Naive thymus-derived CD4-positive, alpha-beta T cell (primary cell): ENCODE measurements at regions not wholly inside any gene's neighbourhood (a gene's known extent, or its start where the extent isn't known, plus 50 kb on each side); places are given as distances from the start of the nearest gene placed in this dataset.

ENCODE experiments used
- ATAC-seq: fragments of 150-1000 bp; cut with Tn5 transposase; 2 replicates; pipeline ENCODE4 v1.10.0; 2021; ENCODE audit warnings: mild to moderate bottlenecking, moderate library complexity
- CTCF ChIA-PET: fragments of 350-600 bp; sonication (Branson Sonifier 250); formaldehyde crosslinking; loops from one replicate; lab custom pipeline; 2021; ENCODE audit warnings: antibody characterized with exemption; lab: Charles Lee
- POLR2A ChIA-PET: fragments of 350-600 bp; sonication (Branson Sonifier 250); formaldehyde crosslinking; loops from one replicate; lab custom pipeline; 2021; ENCODE audit warnings: antibody characterized with exemption, inconsistent platforms; lab: Charles Lee
- DNase-seq, 9 donors: peaks; one replicate each; pipeline versions ENCODE4 v3.0.0 to v3.0.0-alpha.2; 2020 to 2022; ENCODE audit warnings: mixed read lengths in 1 of 9
- H3K27ac ChIP-seq: one replicate; pipeline ENCODE4 v1.7.0; 2013; ENCODE audit warnings: mild to moderate bottlenecking, low read depth, low read length, moderate library complexity
- H3K27me3 ChIP-seq, 2 donors: one replicate each; pipeline ENCODE4 v1.7.0; 2013; ENCODE audit warnings: low read length in 2 of 2, mild to moderate bottlenecking in 2 of 2, moderate library complexity in 2 of 2; ENCODE audit not compliant: control insufficient read depth in 2 of 2, insufficient read depth in 2 of 2
- H3K36me3 ChIP-seq, 3 experiments: 1 replicate in 2 of 3; 2 replicates in 1 of 3; pipeline ENCODE4 v1.7.0; 2013; ENCODE audit warnings: low read length in 3 of 3, mild to moderate bottlenecking in 3 of 3, moderate library complexity in 1 of 3; ENCODE audit not compliant: insufficient read depth in 3 of 3, control insufficient read depth in 2 of 3
- H3K4me1 ChIP-seq, 2 donors: one replicate each; pipeline ENCODE4 v1.7.0; 2013; ENCODE audit warnings: low read length in 2 of 2, mild to moderate bottlenecking in 2 of 2, moderate library complexity in 1 of 2; ENCODE audit not compliant: control insufficient read depth in 2 of 2, insufficient read depth in 2 of 2
- H3K4me3 ChIP-seq: 2 replicates; pipeline ENCODE4 v1.7.0; 2013; ENCODE audit warnings: mild to moderate bottlenecking, low read length
- H3K9me3 ChIP-seq, 3 experiments: 1 replicate in 2 of 3; 2 replicates in 1 of 3; pipeline ENCODE4 v1.7.0; 2013; ENCODE audit warnings: low read length in 3 of 3; ENCODE audit not compliant: control insufficient read depth in 2 of 3
- H3K27ac Mint-ChIP-seq, 9 donors: one replicate each; pipeline ENCODE4 v1.8.0; 2020 to 2022; ENCODE audit warnings: mixed read lengths in 9 of 9, mild to moderate bottlenecking in 8 of 9, moderate library complexity in 5 of 9, inconsistent platforms in 2 of 9
- H3K27me3 Mint-ChIP-seq, 5 donors: one replicate each; pipeline ENCODE4 v1.8.0; 2021 to 2022; ENCODE audit warnings: mixed read lengths in 5 of 5, mild to moderate bottlenecking in 1 of 5
- H3K36me3 Mint-ChIP-seq, 5 donors: one replicate each; pipeline ENCODE4 v1.8.0; 2020 to 2022; ENCODE audit warnings: mixed read lengths in 5 of 5, mild to moderate bottlenecking in 3 of 5, inconsistent platforms in 1 of 5
- H3K4me1 Mint-ChIP-seq, 7 donors: one replicate each; pipeline ENCODE4 v1.8.0; 2020 to 2022; ENCODE audit warnings: mixed read lengths in 7 of 7, mild to moderate bottlenecking in 3 of 7, inconsistent platforms in 1 of 7
- H3K4me3 Mint-ChIP-seq, 10 donors: one replicate each; pipeline ENCODE4 v1.8.0; 2020 to 2022; ENCODE audit warnings: mild to moderate bottlenecking in 10 of 10, mixed read lengths in 10 of 10, moderate library complexity in 6 of 10, inconsistent platforms in 2 of 10
- H3K9me3 Mint-ChIP-seq, 11 donors: one replicate each; pipeline ENCODE4 v1.8.0; 2020 to 2022; ENCODE audit warnings: mixed read lengths in 11 of 11, mild to moderate bottlenecking in 4 of 11, inconsistent platforms in 1 of 11, moderate library complexity in 1 of 11
- intact Hi-C, 2 donors: fragments of 100-400 bp; cut with micrococcal nuclease; formaldehyde crosslinking; loops; one replicate each; pipeline ENCODE4 v1.15.1; 2023

GRCh38 chr3:167120828-167121227, 259.3 kb downstream of the ZBBX start:
- Histone ChIP-seq H3K27ac (no peak overlapping the region), H3K4me3 (no peak overlapping the region), H3K27me3 (no peaks in the 10 kb centered on the region), H3K36me3 (no peaks in the 10 kb centered on the region), H3K9me3 (no peaks in the 10 kb centered on the region), H3K4me1 (no peaks in the 10 kb centered on the region)
- no peak for ATAC-seq
- no peak overlapping the region for H3K4me3 Mint-ChIP-seq
- no peak overlapping the region for H3K27ac Mint-ChIP-seq
- H3K9me3 Mint-ChIP-seq = peaks cover 0 to 19% (median 3%) of the 10 kb centered on the region in 11 donors
- CTCF ChIA-PET = no interaction called here
- no peak for DNase-seq
- H3K27me3 Mint-ChIP-seq = no peaks in the 10 kb centered on the region
- intact Hi-C loops = loop anchor here in 1 of 2 donors (5.0 kb wide), 1 partner anchor 734 kb away; no protein-coding TSS in a partner anchor
- no peaks in the 10 kb centered on the region for H3K36me3 Mint-ChIP-seq
- POLR2A ChIA-PET = no interaction called here
- H3K4me1 Mint-ChIP-seq = no peaks in the 10 kb centered on the region

- Mint-ChIP-seq H3K4me3 (no peak overlapping the region), H3K36me3 (no peaks in the 10 kb centered on the region), H3K27ac (no peak overlapping the region), H3K9me3 (peaks cover 0 to 20% (median 2%) of the 10 kb centered on the region in 11 donors), H3K27me3 (no peaks in the 10 kb centered on the region), H3K4me1 (no peaks in the 10 kb centered on the region)
- no peaks in the 10 kb centered on the region for H3K27me3 ChIP-seq
- no peak overlapping the region for H3K4me3 ChIP-seq
- ChIA-PET POLR2A (no interaction called here), CTCF (no interaction called here)
- intact Hi-C loops = no loop called here
- H3K9me3 ChIP-seq = no peaks in the 10 kb centered on the region
- DNase-seq (no peak), ATAC-seq (no peak)
- H3K4me1 ChIP-seq = no peaks in the 10 kb centered on the region
- H3K36me3 ChIP-seq = no peaks in the 10 kb centered on the region
- no peak overlapping the region for H3K27ac ChIP-seq
These were observed 263.8 kb downstream of the ZBBX start for GRCh38 chr3:167116120-167116922.

GRCh38 chr3:167115331-167115934, 264.7 kb downstream of the ZBBX start:
- H3K27ac ChIP-seq = no peak overlapping the region
- H3K36me3 ChIP-seq = no peaks in the 10 kb centered on the region
- H3K27me3 Mint-ChIP-seq = no peaks in the 10 kb centered on the region
- no peaks in the 10 kb centered on the region for H3K27me3 ChIP-seq
- H3K9me3 Mint-ChIP-seq = peaks cover 0 to 20% (median 2%) of the 10 kb centered on the region in 11 donors
- no peaks in the 10 kb centered on the region for H3K36me3 Mint-ChIP-seq
- intact Hi-C loops = no loop called here
- no peaks in the 10 kb centered on the region for H3K4me1 Mint-ChIP-seq
- ChIA-PET POLR2A (no interaction called here), CTCF (no interaction called here)
- no peak overlapping the region for H3K27ac Mint-ChIP-seq
- ATAC-seq (no peak), DNase-seq (no peak)
- no peak overlapping the region for H3K4me3 Mint-ChIP-seq
- H3K9me3 ChIP-seq = no peaks in the 10 kb centered on the region
- H3K4me1 ChIP-seq = no peaks in the 10 kb centered on the region
- no peak overlapping the region for H3K4me3 ChIP-seq

GRCh38 chr3:167114619-167115018, 265.5 kb downstream of the ZBBX start:
- Histone ChIP-seq H3K4me3 (no peak overlapping the region), H3K9me3 (no peaks in the 10 kb centered on the region), H3K36me3 (no peaks in the 10 kb centered on the region), H3K4me1 (no peaks in the 10 kb centered on the region), H3K27me3 (no peaks in the 10 kb centered on the region), H3K27ac (no peak overlapping the region)
- CTCF ChIA-PET = no interaction called here
- ATAC-seq (no peak), DNase-seq (no peak)
- Mint-ChIP-seq H3K36me3 (no peaks in the 10 kb centered on the region), H3K9me3 (peaks cover 0 to 20% (median 2%) of the 10 kb centered on the region in 11 donors), H3K27me3 (no peaks in the 10 kb centered on the region), H3K4me1 (no peaks in the 10 kb centered on the region), H3K27ac (no peak overlapping the region), H3K4me3 (no peak overlapping the region)
- POLR2A ChIA-PET = no interaction called here
- intact Hi-C loops = no loop called here

- no peak for DNase-seq
- no peaks in the 10 kb centered on the region for H3K9me3 ChIP-seq
- intact Hi-C loops = no loop called here
- H3K36me3 ChIP-seq = no peaks in the 10 kb centered on the region
- Mint-ChIP-seq H3K9me3 (peaks cover 0 to 21% (median 2%) of the 10 kb centered on the region in 11 donors), H3K27me3 (no peaks in the 10 kb centered on the region), H3K27ac (no peak overlapping the region), H3K4me3 (no peak overlapping the region), H3K36me3 (no peaks in the 10 kb centered on the region), H3K4me1 (no peaks in the 10 kb centered on the region)
- ATAC-seq = no peak
- H3K4me1 ChIP-seq = no peaks in the 10 kb centered on the region
- no peaks in the 10 kb centered on the region for H3K27me3 ChIP-seq
- CTCF ChIA-PET = no interaction called here
- POLR2A ChIA-PET = no interaction called here
- H3K4me3 ChIP-seq = no peak overlapping the region
- H3K27ac ChIP-seq = no peak overlapping the region
These were observed 266.9 kb downstream of the ZBBX start for GRCh38 chr3:167113035-167113830.

GRCh38 chr3:167110901-167111300, 269.2 kb downstream of the ZBBX start:
- Histone ChIP-seq H3K27ac (no peak overlapping the region), H3K27me3 (no peaks in the 10 kb centered on the region), H3K4me3 (no peak overlapping the region), H3K36me3 (no peaks in the 10 kb centered on the region), H3K4me1 (no peaks in the 10 kb centered on the region), H3K9me3 (no peaks in the 10 kb centered on the region)
- Mint-ChIP-seq H3K4me3 (no peak overlapping the region), H3K27ac (no peak overlapping the region), H3K9me3 (peaks cover 0 to 19% (median 2%) of the 10 kb centered on the region in 11 donors), H3K27me3 (no peaks in the 10 kb centered on the region), H3K4me1 (no peaks in the 10 kb centered on the region), H3K36me3 (no peaks in the 10 kb centered on the region)
- CTCF ChIA-PET = no interaction called here
- DNase-seq (no peak), ATAC-seq (no peak)
- POLR2A ChIA-PET = no interaction called here
- intact Hi-C loops = no loop called here
